BJ (cell line): ENCODE measurements at regions not wholly inside any gene's neighbourhood (a gene's known extent, or its start where the extent isn't known, plus 50 kb on each side); places are given as distances from the start of the nearest gene placed in this dataset.

ENCODE experiments used
- CTCF ChIA-PET: fragments of 350-600 bp; formaldehyde crosslinking; extraction: SDS; loops from one replicate; lab custom pipeline; 2021; ENCODE audit warnings: antibody characterized with exemption, inconsistent platforms; lab: Yijun Ruan, JAX
- POLR2A ChIA-PET: fragments of 300-600 bp; sonication (Branson Sonifier 250); formaldehyde crosslinking; extraction: SDS; loops from one replicate; lab custom pipeline; 2021; ENCODE audit warnings: antibody characterized with exemption; lab: Charles Lee
- DNase-seq: peaks from one replicate; pipeline ENCODE4 v3.0.0-alpha.2; 2011; ENCODE audit warnings: low read depth
- H3K27me3 ChIP-seq: 2 replicates; pipeline ENCODE4 v1.6.0; 2011; ENCODE audit warnings: low read length; ENCODE audit not compliant: control insufficient read depth, insufficient read depth
- H3K36me3 ChIP-seq: 2 replicates; pipeline ENCODE4 v1.5.1; 2011; ENCODE audit warnings: low read length; ENCODE audit not compliant: control insufficient read depth, insufficient read depth
- H3K4me3 ChIP-seq: 2 replicates; pipeline ENCODE4 v1.5.1; 2011; ENCODE audit warnings: low read depth, mild to moderate bottlenecking, control low read depth, low read length
- CTCF ChIP-seq: IDR thresholded peaks from 2 replicates; pipeline ENCODE4 v1.5.1; 2011; ENCODE audit warnings: low read depth, mild to moderate bottlenecking, control low read depth, inconsistent platforms, low read length, moderate library complexity; ENCODE audit not compliant: insufficient read depth

- no peak for DNase-seq
- H3K27me3 ChIP-seq = no peaks in the 10 kb centered on the region
- no peak overlapping the region for H3K4me3 ChIP-seq
- H3K36me3 ChIP-seq = no peaks in the 10 kb centered on the region
- ChIA-PET CTCF (no interaction called here), POLR2A (no interaction called here)
- no peak for TF ChIP-seq CTCF
Measured at GRCh38 chr4:66307641-66308438, 637.6 kb upstream of the EPHA5 start.

GRCh38 chr4:66300336-66300934 lies 630.1 kb upstream of the EPHA5 start:
- DNase-seq = no peak
- TF ChIP-seq CTCF = no peak
- H3K27me3 ChIP-seq = no peaks in the 10 kb centered on the region
- no peak overlapping the region for H3K4me3 ChIP-seq
- H3K36me3 ChIP-seq = no peaks in the 10 kb centered on the region
- ChIA-PET CTCF (no interaction called here), POLR2A (no interaction called here)

- no peaks in the 10 kb centered on the region for H3K27me3 ChIP-seq
- ChIA-PET POLR2A (no interaction called here), CTCF (interaction anchor here (0.6 to 0.7 kb wide), 3 partner anchors 8 to 279 kb away, joined by 3 read pairs; no protein-coding TSS in a partner anchor)
- DNase-seq = no peak
- H3K36me3 ChIP-seq = no peaks in the 10 kb centered on the region
- H3K4me3 ChIP-seq = no peak overlapping the region
- no peak for TF ChIP-seq CTCF
Measured at GRCh38 chr4:66298569-66298968, 628.3 kb upstream of the EPHA5 start.

GRCh38 chr4:66297703-66298102 lies 627.4 kb upstream of the EPHA5 start:
- TF ChIP-seq CTCF = no peak
- POLR2A ChIA-PET = no interaction called here
- CTCF ChIA-PET = interaction anchor here (0.6 kb wide), 1 partner anchor 284 kb away, joined by 3 read pairs; no protein-coding TSS in a partner anchor
- DNase-seq = no peak
- Histone ChIP-seq H3K4me3 (no peak overlapping the region), H3K36me3 (no peaks in the 10 kb centered on the region), H3K27me3 (no peaks in the 10 kb centered on the region)

GRCh38 chr4:66294638-66295037 lies 624.3 kb upstream of the EPHA5 start:
- ChIA-PET CTCF (no interaction called here), POLR2A (no interaction called here)
- no peaks in the 10 kb centered on the region for H3K27me3 ChIP-seq
- H3K4me3 ChIP-seq = no peak overlapping the region
- H3K36me3 ChIP-seq = no peaks in the 10 kb centered on the region
- DNase-seq = no peak
- no peak for TF ChIP-seq CTCF
